Endothelial cell of umbilical vein (primary cell): ENCODE measurements at regions not wholly inside any gene's neighbourhood (a gene's known extent, or its start where the extent isn't known, plus 50 kb on each side); places are given as distances from the start of the nearest gene placed in this dataset.

Experiments used
- BruUV-seq: library from RNA; stranded (reverse); fragments of 400-500 nt; replicated peaks from 2 replicates; lab custom pipeline; 2021; lab: Mats Ljungman, UMichigan
- CTCF ChIA-PET: fragments of 300-600, 350-600 bp; sonication (Branson Sonifier 250); formaldehyde crosslinking; loops from one replicate; lab custom pipeline; 2021; ENCODE audit warnings: antibody characterized with exemption, inconsistent platforms; lab: Charles Lee
- POLR2A ChIA-PET: fragments of 300-600, 350-600 bp; sonication (Branson Sonifier 250); formaldehyde crosslinking; loops from one replicate; lab custom pipeline; 2021; ENCODE audit warnings: antibody characterized with exemption, inconsistent platforms; lab: Charles Lee
- DNase-seq: peaks from one replicate; pipeline ENCODE4 v3.0.0-alpha.2; 2011; ENCODE audit warnings: low read depth, low spot score
- FAIRE-seq: peaks from 2 replicates; lab custom pipeline; 2011; peaks lifted over from hg19 to GRCh38; lab: Jason Lieb, UNC
- H2AFZ ChIP-seq: 2 replicates; pipeline ENCODE4 v1.6.0; 2012; ENCODE audit warnings: low read depth, low read length, control low read depth, inconsistent platforms
- H3K27ac ChIP-seq: 2 replicates; pipeline ENCODE4 v1.5.1; 2011; ENCODE audit warnings: low read depth, mild to moderate bottlenecking, control low read depth, low read length, moderate library complexity; ENCODE audit not compliant: insufficient read depth
- H3K27me3 ChIP-seq, 2 experiments: 2 replicates each; pipeline versions ENCODE4 v1.6.0 to v1.6.1; 2011; ENCODE audit warnings: low read length in 2 of 2, mixed read lengths in 1 of 2; ENCODE audit not compliant: control insufficient read depth in 2 of 2, insufficient read depth in 2 of 2
- H3K36me3 ChIP-seq, 2 experiments: 2 replicates in 1 of 2; 3 replicates in 1 of 2; pipeline ENCODE4 v1.5.1; 2011; ENCODE audit warnings: low read length in 2 of 2, mild to moderate bottlenecking in 1 of 2, moderate library complexity in 1 of 2; ENCODE audit not compliant: control insufficient read depth in 2 of 2, insufficient read depth in 2 of 2; ENCODE audit errors: extremely low read depth in 1 of 2
- H3K4me1 ChIP-seq: 3 replicates; pipeline ENCODE4 v1.5.1; 2011; ENCODE audit warnings: mild to moderate bottlenecking, low read length; ENCODE audit not compliant: control insufficient read depth, insufficient read depth; ENCODE audit errors: extremely low read depth
- H3K4me2 ChIP-seq: 2 replicates; pipeline ENCODE4 v1.6.1; 2011; ENCODE audit warnings: low read length, control low read depth, mixed read lengths; ENCODE audit not compliant: insufficient read depth
- H3K4me3 ChIP-seq, 3 experiments: fragments of 200-600 bp in 1 of 3; sonication (generic), shearing (Covaris generic) in 1 of 3; replicated peaks in 1 of 3; 2 replicates each; pipeline ENCODE4 v1.5.1; 2011 to 2016; ENCODE audit warnings: control low read depth in 3 of 3, low read length in 3 of 3, mild to moderate bottlenecking in 2 of 3, inconsistent platforms in 1 of 3, low read depth in 1 of 3, moderate library complexity in 1 of 3; ENCODE audit not compliant: insufficient read depth in 1 of 3
- H3K79me2 ChIP-seq: 2 replicates; pipeline ENCODE4 v1.6.0; 2012; ENCODE audit warnings: low read length, inconsistent platforms; ENCODE audit not compliant: control insufficient read depth, insufficient read depth
- H3K9ac ChIP-seq: replicated peaks from 2 replicates; pipeline ENCODE3; 2011; ENCODE audit warnings: low read length, control low read depth; ENCODE audit not compliant: insufficient read depth; ENCODE audit errors: extremely low read depth
- H3K9me1 ChIP-seq: replicated peaks from 3 replicates; pipeline ENCODE4 v1.6.0; 2011; ENCODE audit warnings: mild to moderate bottlenecking, low read length; ENCODE audit not compliant: control insufficient read depth, insufficient read depth; ENCODE audit errors: extremely low read depth
- H3K9me3 ChIP-seq: replicated peaks from 2 replicates; pipeline ENCODE4 v1.5.1; 2012; ENCODE audit warnings: low read length, inconsistent platforms; ENCODE audit not compliant: control insufficient read depth, insufficient read depth
- H4K20me1 ChIP-seq: replicated peaks from 2 replicates; pipeline ENCODE3; 2011; ENCODE audit warnings: mild to moderate bottlenecking, low read length; ENCODE audit not compliant: control insufficient read depth, insufficient read depth; ENCODE audit errors: extremely low read depth
- EZH2 ChIP-seq: IDR thresholded peaks from 2 replicates; pipeline ENCODE4 v1.6.1; 2012; ENCODE audit warnings: borderline replicate concordance, low read depth, mild to moderate bottlenecking, moderate library complexity, low read length, inconsistent platforms; ENCODE audit not compliant: severe bottlenecking
- FOS ChIP-seq: IDR thresholded peaks from 2 replicates; pipeline ENCODE4 v1.6.1; 2011; ENCODE audit warnings: mild to moderate bottlenecking, low read length, moderate library complexity, borderline replicate concordance; ENCODE audit not compliant: insufficient read depth
- GATA2 ChIP-seq: IDR thresholded peaks from 2 replicates; pipeline ENCODE4 v1.7.0; 2011; ENCODE audit warnings: low read depth, mild to moderate bottlenecking, moderate library complexity, mixed read lengths, low read length; ENCODE audit not compliant: insufficient read length, insufficient read depth
- JUN ChIP-seq: IDR thresholded peaks from 2 replicates; pipeline ENCODE4 v1.6.1; 2011; ENCODE audit warnings: borderline replicate concordance, low read depth; ENCODE audit not compliant: insufficient read length, insufficient read depth
- MYC ChIP-seq: IDR thresholded peaks from one replicate; pipeline ENCODE4 v1.6.1; 2011; ENCODE audit warnings: mild to moderate bottlenecking, low read depth, low read length
- POLR2A ChIP-seq: IDR thresholded peaks from 2 replicates; pipeline ENCODE4 v1.6.1; 2012; ENCODE audit warnings: low read depth, mild to moderate bottlenecking, control low read depth, low read length
- POLR2AphosphoS5 ChIP-seq: IDR thresholded peaks from 2 replicates; pipeline ENCODE4 v1.6.1; 2012; ENCODE audit warnings: low read depth, mild to moderate bottlenecking, control low read depth, low read length, moderate library complexity; ENCODE audit not compliant: insufficient read depth
- dilution Hi-C: fragments of 300-500 bp; cut with MboI; formaldehyde crosslinking; loops from one replicate; pipeline ENCODE4 v1.15.0; 2019; ENCODE audit warnings: low sequenced_read_pairs; ENCODE audit not compliant: extremely low pct_ligation_motif_present
- intact Hi-C: fragments of 100-400 bp; cut with micrococcal nuclease; formaldehyde crosslinking; loops from one replicate; pipeline ENCODE4 v1.10.0; 2022
- TF ChIP-seq, protein P1 (sequence below): IDR thresholded peaks from 2 replicates; pipeline ENCODE4 v1.6.1; 2011; ENCODE audit not compliant: insufficient read depth, insufficient read length
- TF ChIP-seq, protein P2 (sequence below), 2 donors: IDR thresholded peaks; 1 replicate in 1 of 2; 2 replicates in 1 of 2; pipeline ENCODE4 v1.5.1; 2011; ENCODE audit warnings: low read length in 2 of 2, mild to moderate bottlenecking in 2 of 2, moderate library complexity in 2 of 2, control low read depth in 1 of 2, inconsistent platforms in 1 of 2, low read depth in 1 of 2; ENCODE audit not compliant: insufficient read depth in 1 of 2; ENCODE audit errors: extremely low read depth in 1 of 2

DNA sequence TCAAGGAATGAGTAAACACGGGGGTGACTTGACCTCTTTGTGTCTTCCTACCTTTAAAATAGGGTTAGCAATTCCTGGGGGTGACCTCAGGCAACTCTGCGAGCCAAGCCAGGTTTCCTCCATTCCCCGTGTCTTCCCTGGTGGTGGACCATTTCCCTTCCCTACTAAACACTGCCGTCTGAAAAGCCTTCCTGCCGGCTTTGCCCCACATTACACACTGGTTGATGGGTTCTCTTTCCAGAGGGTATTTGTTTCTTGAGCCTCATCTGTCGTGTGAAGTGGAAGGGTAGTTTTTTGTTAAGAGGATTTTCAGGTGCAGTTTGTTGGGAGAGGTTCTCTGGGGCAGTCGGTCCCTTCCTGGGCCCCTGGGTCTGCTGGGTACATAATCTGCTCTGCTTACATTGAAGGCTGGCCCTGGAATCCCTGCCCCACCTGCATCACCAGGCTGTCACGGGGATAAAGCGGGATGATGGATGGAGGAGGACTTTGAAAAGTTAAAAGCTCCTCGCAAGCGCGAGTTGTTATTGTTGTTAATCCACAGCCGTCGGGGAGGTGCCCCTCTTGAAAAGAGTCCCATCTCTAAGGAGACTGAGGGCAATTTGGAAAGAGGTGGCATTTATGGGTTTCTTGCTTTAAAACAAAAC, 175.4 kb upstream of the SPRED2 start:
- DNase-seq (no peak), FAIRE-seq (no peak)
- Histone ChIP-seq H3K4me2 (no peak overlapping the region), H4K20me1 (no peaks in the 10 kb centered on the region), H3K27ac (no peak overlapping the region), H2AFZ (no peak overlapping the region), H3K9me3 (no peaks in the 10 kb centered on the region), H3K4me3 (no peak overlapping the region), H3K9me1 (no peaks in the 10 kb centered on the region), H3K36me3 (no peaks in the 10 kb centered on the region), H3K4me1 (no peaks in the 10 kb centered on the region), H3K27me3 (peaks cover 20 to 22% of the 10 kb centered on the region in 2 experiments), H3K9ac (no peak overlapping the region), H3K79me2 (no peaks in the 10 kb centered on the region)
- CTCF ChIA-PET = interaction anchor here (0.6 kb wide), 2 partner anchors 9 to 15 kb away, joined by 3 read pairs; no protein-coding TSS in a partner anchor
- intact Hi-C loops (no loop called here), dilution Hi-C loops (no loop called here)
- TF ChIP-seq POLR2A (no peak), MYC (no peak), FOS (no peak), JUN (no peak), EZH2 (no peak), POLR2AphosphoS5 (no peak), GATA2 (no peak)
- TF ChIP-seq, protein P1, sequence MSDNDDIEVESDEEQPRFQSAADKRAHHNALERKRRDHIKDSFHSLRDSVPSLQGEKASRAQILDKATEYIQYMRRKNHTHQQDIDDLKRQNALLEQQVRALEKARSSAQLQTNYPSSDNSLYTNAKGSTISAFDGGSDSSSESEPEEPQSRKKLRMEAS = no peak
- TF ChIP-seq, protein P2, sequence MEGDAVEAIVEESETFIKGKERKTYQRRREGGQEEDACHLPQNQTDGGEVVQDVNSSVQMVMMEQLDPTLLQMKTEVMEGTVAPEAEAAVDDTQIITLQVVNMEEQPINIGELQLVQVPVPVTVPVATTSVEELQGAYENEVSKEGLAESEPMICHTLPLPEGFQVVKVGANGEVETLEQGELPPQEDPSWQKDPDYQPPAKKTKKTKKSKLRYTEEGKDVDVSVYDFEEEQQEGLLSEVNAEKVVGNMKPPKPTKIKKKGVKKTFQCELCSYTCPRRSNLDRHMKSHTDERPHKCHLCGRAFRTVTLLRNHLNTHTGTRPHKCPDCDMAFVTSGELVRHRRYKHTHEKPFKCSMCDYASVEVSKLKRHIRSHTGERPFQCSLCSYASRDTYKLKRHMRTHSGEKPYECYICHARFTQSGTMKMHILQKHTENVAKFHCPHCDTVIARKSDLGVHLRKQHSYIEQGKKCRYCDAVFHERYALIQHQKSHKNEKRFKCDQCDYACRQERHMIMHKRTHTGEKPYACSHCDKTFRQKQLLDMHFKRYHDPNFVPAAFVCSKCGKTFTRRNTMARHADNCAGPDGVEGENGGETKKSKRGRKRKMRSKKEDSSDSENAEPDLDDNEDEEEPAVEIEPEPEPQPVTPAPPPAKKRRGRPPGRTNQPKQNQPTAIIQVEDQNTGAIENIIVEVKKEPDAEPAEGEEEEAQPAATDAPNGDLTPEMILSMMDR (IDR thresholded peaks at IDR 0.05; ENCODE audit: extremely low read depth in 1 of 2, insufficient read depth in 1 of 2, low read depth in 1 of 2, low read length in 2 of 2) = no peak
- no TSS peak for BruUV-seq
- POLR2A ChIA-PET = no interaction called here
